Mesenchymal stem cell (in vitro differentiated cells and primary cell): ENCODE measurements at regions not wholly inside any gene's neighbourhood (a gene's known extent, or its start where the extent isn't known, plus 50 kb on each side); places are given as distances from the start of the nearest gene placed in this dataset.
"Not testable (repeated sequence)": the region's sequence is repeated elsewhere in the genome, so short reads cannot be mapped to it uniquely, and the experiment has no call there.

Experiments used
- DNase-seq: peaks from one replicate; pipeline ENCODE4 v3.0.0-alpha.2; 2013
- H2AFZ ChIP-seq: one replicate; pipeline ENCODE4 v1.6.1; 2013; ENCODE audit warnings: low read depth, mild to moderate bottlenecking, control low read depth, inconsistent platforms, low read length, moderate library complexity
- H2AK5ac ChIP-seq: 2 replicates; pipeline ENCODE4 v1.6.1; 2013; ENCODE audit warnings: low read length, moderate library complexity, mild to moderate bottlenecking, inconsistent platforms; ENCODE audit not compliant: severe bottlenecking
- H2BK120ac ChIP-seq: one replicate; pipeline ENCODE4 v1.6.1; 2013; ENCODE audit warnings: low read depth, mild to moderate bottlenecking, inconsistent platforms, low read length, moderate library complexity
- H2BK12ac ChIP-seq, 2 experiments: one replicate each; pipeline ENCODE4 v1.6.1; 2013; ENCODE audit warnings: inconsistent platforms in 2 of 2, low read length in 2 of 2, mild to moderate bottlenecking in 2 of 2, moderate library complexity in 2 of 2, control low read depth in 1 of 2
- H2BK15ac ChIP-seq: one replicate; pipeline ENCODE4 v1.6.1; 2013; ENCODE audit warnings: mild to moderate bottlenecking, low read depth, inconsistent platforms; ENCODE audit not compliant: poor library complexity, severe bottlenecking
- H2BK5ac ChIP-seq: 2 replicates; pipeline ENCODE4 v1.6.1; 2013; ENCODE audit warnings: low read depth, mild to moderate bottlenecking, low read length, control low read depth, inconsistent platforms; ENCODE audit not compliant: poor library complexity, severe bottlenecking
- H3K14ac ChIP-seq, 2 experiments: one replicate each; pipeline ENCODE4 v1.6.1; 2013; ENCODE audit warnings: inconsistent platforms in 2 of 2, low read length in 2 of 2, control low read depth in 1 of 2, mild to moderate bottlenecking in 1 of 2, moderate library complexity in 1 of 2
- H3K18ac ChIP-seq, 2 experiments: one replicate each; pipeline ENCODE4 v1.6.1; 2013; ENCODE audit warnings: inconsistent platforms in 2 of 2, low read length in 2 of 2, control low read depth in 1 of 2, low read depth in 1 of 2, mild to moderate bottlenecking in 1 of 2
- H3K23ac ChIP-seq, 2 experiments: one replicate each; pipeline ENCODE4 v1.6.1; 2013; ENCODE audit warnings: inconsistent platforms in 2 of 2, low read length in 2 of 2, mild to moderate bottlenecking in 2 of 2, moderate library complexity in 2 of 2, control low read depth in 1 of 2
- H3K27ac ChIP-seq: 2 replicates; pipeline ENCODE4 v1.5.1; 2013; ENCODE audit warnings: mild to moderate bottlenecking, moderate library complexity, low read length, control low read depth, inconsistent platforms; ENCODE audit not compliant: poor library complexity, severe bottlenecking
- H3K27me3 ChIP-seq, 2 experiments: 2 replicates each; pipeline versions ENCODE4 v1.6.1 to v1.7.0; 2013; ENCODE audit warnings: low read length in 2 of 2, mild to moderate bottlenecking in 2 of 2, moderate library complexity in 2 of 2, control low read depth in 1 of 2, inconsistent platforms in 1 of 2; ENCODE audit not compliant: control insufficient read depth in 1 of 2, insufficient read depth in 1 of 2
- H3K36me3 ChIP-seq, 2 experiments: 2 replicates each; pipeline versions ENCODE4 v1.6.1 to v1.7.0; 2013; ENCODE audit warnings: low read length in 2 of 2, control low read depth in 1 of 2, inconsistent platforms in 1 of 2, low read depth in 1 of 2, mild to moderate bottlenecking in 1 of 2; ENCODE audit not compliant: insufficient read depth in 2 of 2, control insufficient read depth in 1 of 2
- H3K4ac ChIP-seq, 2 experiments: one replicate each; pipeline ENCODE4 v1.6.1; 2013; ENCODE audit warnings: inconsistent platforms in 2 of 2, low read length in 2 of 2, mild to moderate bottlenecking in 2 of 2, moderate library complexity in 2 of 2, control low read depth in 1 of 2, low read depth in 1 of 2
- H3K4me1 ChIP-seq: 2 replicates; pipeline ENCODE4 v1.6.1; 2013; ENCODE audit warnings: low read depth, low read length, control low read depth; ENCODE audit not compliant: control insufficient read depth, insufficient read depth
- H3K4me2 ChIP-seq: 2 replicates; pipeline ENCODE4 v1.6.1; 2013; ENCODE audit warnings: low read length, mild to moderate bottlenecking, inconsistent platforms; ENCODE audit not compliant: poor library complexity, severe bottlenecking
- H3K4me3 ChIP-seq, 2 experiments: 2 replicates each; pipeline versions ENCODE4 v1.5.1 to v1.7.0; 2013; ENCODE audit warnings: low read length in 2 of 2, mild to moderate bottlenecking in 2 of 2, control low read depth in 1 of 2, low read depth in 1 of 2; ENCODE audit not compliant: insufficient read depth in 1 of 2
- H3K79me1 ChIP-seq: replicated peaks from 2 replicates; pipeline ENCODE4 v1.6.1; 2013; ENCODE audit warnings: mild to moderate bottlenecking, control low read depth, low read length, inconsistent platforms; ENCODE audit not compliant: poor library complexity, severe bottlenecking
- H3K9ac ChIP-seq: 2 replicates; pipeline ENCODE4 v1.7.0; 2013; ENCODE audit warnings: mild to moderate bottlenecking, low read length, moderate library complexity
- H3K9me3 ChIP-seq: 2 replicates; pipeline ENCODE4 v1.7.0; 2013; ENCODE audit warnings: mild to moderate bottlenecking, low read length; ENCODE audit not compliant: control insufficient read depth
- H4K8ac ChIP-seq: one replicate; pipeline ENCODE4 v1.6.1; 2013; ENCODE audit warnings: inconsistent platforms, mild to moderate bottlenecking, low read length, moderate library complexity
- H4K91ac ChIP-seq: one replicate; pipeline ENCODE4 v1.6.1; 2013; ENCODE audit warnings: mild to moderate bottlenecking, low read length, inconsistent platforms
- WGBS: methylation state at CpG from one replicate; pipeline ENCODE4 v1.1.7; 2013; ENCODE audit warnings: mixed read lengths; 5-methylcytosine and 5-hydroxymethylcytosine counted together

GRCh38 chr1:53399370-53400133 is 59.6 kb upstream of the DMRTB1 start:
- not testable (repeated sequence) for H3K14ac ChIP-seq, H3K23ac ChIP-seq, H3K9ac ChIP-seq, H3K36me3 ChIP-seq, H2AK5ac ChIP-seq, H2BK15ac ChIP-seq, H3K27ac ChIP-seq, DNase-seq, H4K8ac ChIP-seq, H2BK12ac ChIP-seq, H3K79me1 ChIP-seq, H2BK120ac ChIP-seq, H3K4me2 ChIP-seq, H2BK5ac ChIP-seq, H3K4me3 ChIP-seq, H4K91ac ChIP-seq, H3K18ac ChIP-seq, H3K4ac ChIP-seq, H3K4me1 ChIP-seq, H2AFZ ChIP-seq, H3K9me3 ChIP-seq
- WGBS = 95% methylated on average over 13 of the region's 15 CpGs
- H3K27me3 ChIP-seq = peaks cover 0 to 36% of the 10 kb centered on the region in 2 experiments

GRCh38 chr1:53400761-53401674 is 58.2 kb upstream of the DMRTB1 start:
- Histone ChIP-seq H2BK12ac (no peak overlapping the region), H3K18ac (no peak overlapping the region), H3K27ac (no peak overlapping the region), H3K23ac (no peak overlapping the region), H3K4me1 (peaks cover 5% of the 10 kb centered on the region), H3K4me2 (no peak overlapping the region), H4K91ac (no peak overlapping the region), H2BK15ac (no peak overlapping the region), H2AFZ (no peak overlapping the region), H2BK120ac (no peak overlapping the region), H3K79me1 (no peaks in the 10 kb centered on the region), H4K8ac (peak overlapping the region; percentile 51), H2BK5ac (no peak overlapping the region), H3K4ac (no peak overlapping the region), H3K9me3 (no peaks in the 10 kb centered on the region), H3K4me3 (no peak overlapping the region), H3K27me3 (peaks cover 0 to 47% of the 10 kb centered on the region in 2 experiments), H3K36me3 (no peaks in the 10 kb centered on the region), H2AK5ac (no peak overlapping the region), H3K14ac (no peak overlapping the region), H3K9ac (no peak overlapping the region)
- WGBS = 87% methylated on average over 14 of the region's 14 CpGs
- no peak for DNase-seq

- no peak overlapping the region for H2BK120ac ChIP-seq
- no peak overlapping the region for H3K4me3 ChIP-seq
- no peak overlapping the region for H3K14ac ChIP-seq
- no peak overlapping the region for H3K18ac ChIP-seq
- no peak overlapping the region for H3K4ac ChIP-seq
- H3K27me3 ChIP-seq = peaks cover 0 to 48% of the 10 kb centered on the region in 2 experiments
- no peak overlapping the region for H3K4me2 ChIP-seq
- no peaks in the 10 kb centered on the region for H3K36me3 ChIP-seq
- H3K9ac ChIP-seq = no peak overlapping the region
- peak overlapping the region in 1 of 2 experiments; percentile 12 for H3K23ac ChIP-seq
- no peaks in the 10 kb centered on the region for H3K9me3 ChIP-seq
- H2AK5ac ChIP-seq = no peak overlapping the region
- peaks cover 5% of the 10 kb centered on the region for H3K4me1 ChIP-seq
- DNase-seq = no peak
- no peak overlapping the region for H4K8ac ChIP-seq
- no peak overlapping the region for H2AFZ ChIP-seq
- H3K27ac ChIP-seq = no peak overlapping the region
- H2BK5ac ChIP-seq = no peak overlapping the region
- 86% methylated on average over 11 of the region's 11 CpGs for WGBS
- H2BK12ac ChIP-seq = no peak overlapping the region
- H4K91ac ChIP-seq = no peak overlapping the region
- H3K79me1 ChIP-seq = no peaks in the 10 kb centered on the region
- H2BK15ac ChIP-seq = no peak overlapping the region
Observed at GRCh38 chr1:53401813-53402745, 57.1 kb upstream of the DMRTB1 start.
